IPS DF 6.9 (cell line): ENCODE measurements at regions not wholly inside any gene's neighbourhood (a gene's known extent, or its start where the extent isn't known, plus 50 kb on each side); places are given as distances from the start of the nearest gene placed in this dataset.

Source experiments
- DNase-seq: peaks from one replicate; pipeline ENCODE4 v3.0.0-alpha.2; 2013; ENCODE audit warnings: low read depth, low spot score
- H3K27ac ChIP-seq: one replicate; pipeline ENCODE4 v1.5.1; 2013; ENCODE audit warnings: low read length, control low read depth
- H3K27me3 ChIP-seq: 2 replicates; pipeline ENCODE4 v1.6.1; 2013; ENCODE audit warnings: mild to moderate bottlenecking, low read length; ENCODE audit not compliant: control insufficient read depth, insufficient read depth
- H3K36me3 ChIP-seq: 2 replicates; pipeline ENCODE4 v1.6.1; 2013; ENCODE audit warnings: low read length; ENCODE audit not compliant: control insufficient read depth, insufficient read depth
- H3K4me1 ChIP-seq: 2 replicates; pipeline ENCODE4 v1.6.1; 2013; ENCODE audit warnings: low read length; ENCODE audit not compliant: control insufficient read depth, insufficient read depth
- H3K4me3 ChIP-seq: 2 replicates; pipeline ENCODE4 v1.5.1; 2013; ENCODE audit warnings: mild to moderate bottlenecking, low read length
- H3K9me3 ChIP-seq: 2 replicates; pipeline ENCODE4 v1.6.1; 2013; ENCODE audit warnings: low read length, inconsistent platforms; ENCODE audit not compliant: control insufficient read depth, insufficient read depth
- WGBS: extraction: QIAGEN DNeasy Blood & Tissue Kit; methylation state at CpG from one replicate; pipeline ENCODE4 v1.1.7; 2013; ENCODE audit warnings: mixed read lengths, missing lambda C conversion rate; ENCODE audit not compliant: insufficient read length, insufficient coverage; 5-methylcytosine and 5-hydroxymethylcytosine counted together

DNA sequence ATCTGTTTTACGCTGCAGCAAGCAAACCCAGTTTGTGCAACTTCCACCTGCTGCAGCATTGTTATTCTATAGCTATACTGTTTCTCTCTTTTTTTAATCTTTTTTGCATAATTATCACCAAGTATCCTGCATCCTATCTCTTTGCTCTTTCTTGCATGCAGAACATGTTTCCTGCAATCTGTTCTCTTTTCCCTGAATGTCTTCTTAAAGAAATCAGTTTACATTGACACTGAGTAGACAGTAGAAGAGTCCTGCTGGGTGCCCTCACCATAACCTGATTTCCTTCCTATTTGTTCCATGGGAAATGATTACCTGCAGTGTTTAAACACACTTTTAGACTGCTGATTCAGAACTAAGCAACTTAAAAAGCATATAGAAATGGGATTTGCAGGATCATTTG is 964.7 kb downstream of the PCDH19 start:
- DNase-seq, result no peak
- Histone ChIP-seq H3K27me3 (no peaks in the 10 kb centered on the region), H3K4me3 (no peak overlapping the region), H3K9me3 (no peaks in the 10 kb centered on the region), H3K36me3 (no peaks in the 10 kb centered on the region), H3K4me1 (no peaks in the 10 kb centered on the region), H3K27ac (no peak overlapping the region)
- WGBS, result no CpG with 5 or more reads among the region's 1 CpG

DNA sequence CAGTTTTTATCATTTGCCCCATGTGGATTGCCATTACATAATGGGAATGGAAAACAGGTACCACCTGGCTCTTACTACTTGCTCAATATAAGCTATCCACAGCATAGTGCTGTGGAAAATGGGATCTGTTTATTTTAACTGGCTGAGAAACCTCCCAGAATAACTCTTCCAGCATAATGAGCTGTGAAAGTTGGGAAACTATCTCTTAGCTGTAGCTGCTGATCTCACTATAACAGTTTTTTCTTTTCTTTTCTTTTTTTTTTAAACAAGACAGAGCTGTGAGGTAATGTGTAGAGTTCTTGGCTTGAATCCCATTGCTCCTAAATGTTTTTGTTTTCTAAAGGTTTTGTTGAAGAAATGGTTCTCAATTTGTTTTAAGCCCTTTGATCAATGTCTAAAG is 988.3 kb downstream of the PCDH19 start:
- Histone ChIP-seq H3K9me3 (no peaks in the 10 kb centered on the region), H3K4me3 (no peak overlapping the region), H3K36me3 (no peaks in the 10 kb centered on the region), H3K4me1 (no peaks in the 10 kb centered on the region), H3K27me3 (no peaks in the 10 kb centered on the region), H3K27ac (no peak overlapping the region)
- no peak for DNase-seq

DNA sequence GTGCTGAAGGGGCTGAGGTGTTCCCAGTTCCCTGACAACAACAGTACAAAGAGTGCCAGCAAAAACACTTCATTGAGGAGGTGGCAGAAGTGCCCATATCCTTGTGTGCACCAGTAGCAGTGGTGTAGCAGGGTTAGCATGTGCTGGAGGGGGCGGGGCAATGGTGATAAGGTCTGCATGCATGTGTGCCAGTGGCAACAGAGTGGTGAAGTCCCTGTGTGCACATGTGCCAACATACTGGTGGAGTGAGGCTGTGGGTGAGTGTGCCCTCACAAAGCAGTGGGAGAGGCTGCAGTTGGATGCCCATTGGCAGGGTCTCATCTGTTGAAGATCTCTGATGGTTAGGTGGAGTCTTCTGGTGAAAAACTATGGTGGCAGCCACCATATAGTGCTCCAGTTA is 994.6 kb downstream of the PCDH19 start:
- Histone ChIP-seq H3K27me3 (no peaks in the 10 kb centered on the region), H3K9me3 (no peaks in the 10 kb centered on the region), H3K27ac (no peak overlapping the region), H3K4me3 (no peak overlapping the region), H3K36me3 (no peaks in the 10 kb centered on the region), H3K4me1 (no peaks in the 10 kb centered on the region)
- no peak for DNase-seq
- no CpG with 5 or more reads among the region's 1 CpG for WGBS

DNA sequence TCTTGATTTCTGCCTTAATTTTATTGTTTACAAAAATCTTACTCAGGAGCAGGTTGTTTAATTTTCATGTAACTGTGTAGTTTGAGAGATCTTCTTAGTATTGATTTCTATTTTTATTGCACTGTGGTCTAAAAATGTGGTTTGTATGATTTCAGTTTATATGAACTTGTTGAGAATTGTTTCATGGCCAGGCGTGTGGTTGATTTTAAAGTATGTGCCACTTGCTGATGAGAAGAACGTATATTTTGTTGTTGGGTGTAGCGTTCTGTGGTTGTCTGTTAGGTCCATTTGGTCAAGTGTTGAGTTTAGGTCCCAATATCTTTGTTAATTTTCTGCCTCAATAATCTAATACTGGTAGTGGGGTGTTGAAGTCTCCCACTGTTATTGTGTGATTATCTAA is 996.8 kb downstream of the PCDH19 start:
- WGBS, result no CpG with 5 or more reads among the region's 3 CpGs

DNA sequence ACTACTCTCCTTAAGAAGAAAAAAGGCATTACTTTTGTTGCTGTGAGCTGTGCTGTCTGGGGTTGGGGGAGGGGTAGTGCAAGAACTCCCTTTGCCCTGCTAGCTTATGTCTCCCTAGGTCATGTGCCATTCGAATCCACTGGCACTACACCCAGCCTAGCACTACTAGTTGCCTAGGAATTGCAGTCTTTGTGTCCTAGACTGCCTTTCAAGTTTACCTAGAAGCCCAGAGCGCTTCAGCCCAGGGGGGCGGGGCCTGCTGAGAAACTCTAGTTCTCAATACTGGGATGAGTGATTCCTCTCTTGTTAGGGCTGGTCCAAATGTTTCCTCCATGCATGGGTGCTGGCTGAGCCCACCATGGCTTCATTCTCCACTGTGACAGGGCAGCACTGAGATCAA is 1011.5 kb downstream of the PCDH19 start:
- Histone ChIP-seq H3K27me3 (no peaks in the 10 kb centered on the region), H3K9me3 (no peaks in the 10 kb centered on the region), H3K4me3 (no peak overlapping the region), H3K36me3 (no peaks in the 10 kb centered on the region), H3K27ac (no peak overlapping the region), H3K4me1 (no peaks in the 10 kb centered on the region)
- WGBS, result no CpG with 5 or more reads among the region's 3 CpGs
- DNase-seq, result no peak

More for the DNA sequence above, 996.8 kb downstream of the PCDH19 start:
- DNase-seq, result no peak
- H3K27ac ChIP-seq, result no peak overlapping the region
- H3K36me3 ChIP-seq, result no peaks in the 10 kb centered on the region
- no peaks in the 10 kb centered on the region for H3K9me3 ChIP-seq
- no peak overlapping the region for H3K4me3 ChIP-seq
- H3K27me3 ChIP-seq, result no peaks in the 10 kb centered on the region
- no peaks in the 10 kb centered on the region for H3K4me1 ChIP-seq

DNA sequence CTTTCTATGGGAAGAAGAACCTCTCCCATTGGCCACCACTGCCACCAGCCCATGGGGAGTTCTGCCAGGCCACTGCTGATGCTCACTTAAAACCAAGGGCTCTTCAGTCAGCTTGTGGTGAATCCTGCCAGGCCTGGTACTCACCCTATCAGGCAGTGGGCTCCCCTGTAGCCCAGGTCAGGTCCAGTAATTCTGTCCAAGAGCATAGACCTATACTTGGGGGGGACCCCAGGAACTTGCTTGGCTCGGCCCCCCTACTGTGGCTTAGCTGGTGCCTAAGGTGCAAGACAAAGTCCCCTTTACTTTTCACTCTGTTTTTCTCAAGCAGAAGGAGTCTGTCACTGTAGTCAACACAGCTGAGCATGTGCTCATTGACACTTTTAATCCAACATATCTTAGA is 1012.2 kb downstream of the PCDH19 start:
- H3K36me3 ChIP-seq, result no peaks in the 10 kb centered on the region
- no peak for DNase-seq
- no peaks in the 10 kb centered on the region for H3K27me3 ChIP-seq
- no peak overlapping the region for H3K4me3 ChIP-seq
- H3K4me1 ChIP-seq, result no peaks in the 10 kb centered on the region
- no peak overlapping the region for H3K27ac ChIP-seq
- no CpG with 5 or more reads among the region's 1 CpG for WGBS
- no peaks in the 10 kb centered on the region for H3K9me3 ChIP-seq

DNA sequence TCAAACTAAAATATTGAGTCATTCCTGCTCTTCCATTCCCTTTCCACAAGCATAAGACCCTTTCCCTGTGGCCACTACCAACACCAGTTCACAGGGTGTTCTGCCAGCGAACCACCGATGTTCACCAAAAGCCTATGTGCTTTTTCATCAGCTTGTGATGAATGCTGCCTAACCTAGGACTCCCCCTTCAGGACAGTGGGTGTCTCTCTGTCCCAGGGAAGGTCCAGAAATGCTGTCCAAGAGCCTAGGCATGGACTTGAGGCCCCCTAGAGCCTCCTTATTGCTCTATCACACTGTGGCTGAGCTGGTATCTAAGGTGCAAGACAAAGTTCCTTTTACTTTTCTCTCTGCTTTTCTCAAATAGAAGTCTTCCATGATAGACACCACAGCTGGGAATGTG is 1015.6 kb downstream of the PCDH19 start:
- H3K4me3 ChIP-seq, result no peak overlapping the region
- H3K9me3 ChIP-seq, result no peaks in the 10 kb centered on the region
- no peaks in the 10 kb centered on the region for H3K36me3 ChIP-seq
- WGBS, result no CpG with 5 or more reads among the region's 2 CpGs
- no peak for DNase-seq
- H3K27ac ChIP-seq, result no peak overlapping the region
- H3K27me3 ChIP-seq, result no peaks in the 10 kb centered on the region
- H3K4me1 ChIP-seq, result no peaks in the 10 kb centered on the region

DNA sequence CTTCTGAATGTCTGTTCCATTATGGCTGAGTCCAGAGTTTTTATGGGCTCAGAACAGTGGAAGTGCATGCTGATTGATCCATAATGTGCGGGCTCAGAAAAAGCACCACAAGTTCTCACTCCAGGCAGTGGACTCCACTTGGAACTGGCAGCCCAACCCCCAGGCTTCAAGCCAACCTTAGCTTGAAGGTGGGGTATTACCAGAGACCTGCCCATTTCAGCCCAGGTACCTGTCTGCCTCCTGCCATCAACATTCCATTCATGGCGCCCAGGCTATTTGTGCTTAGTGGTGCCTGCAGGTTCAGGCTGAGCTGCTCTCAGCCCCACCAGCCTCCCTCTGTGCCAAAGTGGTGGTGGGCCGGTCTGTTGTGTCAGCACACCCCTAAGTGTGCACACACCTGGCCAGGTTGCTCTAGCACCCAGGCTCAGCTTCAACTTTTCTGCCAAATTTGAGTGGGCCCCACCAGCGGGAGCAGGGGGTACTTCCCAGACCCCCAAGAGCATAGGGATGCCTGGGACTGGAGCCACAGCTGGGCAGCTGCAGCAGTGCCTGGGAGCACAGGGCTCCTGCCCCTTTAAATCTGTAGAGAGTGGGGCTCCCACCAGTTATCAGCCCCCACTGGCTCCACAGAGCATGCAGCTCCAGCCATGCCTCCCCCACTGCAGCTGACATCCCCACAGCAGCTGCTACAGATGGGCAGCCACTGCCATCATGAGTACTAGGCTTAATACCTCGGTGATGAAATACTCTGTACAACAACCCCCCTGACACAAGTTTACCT is 1025.3 kb downstream of the PCDH19 start:
- no peak overlapping the region for H3K4me3 ChIP-seq
- H3K36me3 ChIP-seq, result no peaks in the 10 kb centered on the region
- WGBS, result no CpG with 5 or more reads among the region's 5 CpGs
- H3K27me3 ChIP-seq, result no peaks in the 10 kb centered on the region
- DNase-seq, result no peak
- H3K4me1 ChIP-seq, result no peaks in the 10 kb centered on the region
- H3K27ac ChIP-seq, result no peak overlapping the region
- H3K9me3 ChIP-seq, result no peaks in the 10 kb centered on the region

DNA sequence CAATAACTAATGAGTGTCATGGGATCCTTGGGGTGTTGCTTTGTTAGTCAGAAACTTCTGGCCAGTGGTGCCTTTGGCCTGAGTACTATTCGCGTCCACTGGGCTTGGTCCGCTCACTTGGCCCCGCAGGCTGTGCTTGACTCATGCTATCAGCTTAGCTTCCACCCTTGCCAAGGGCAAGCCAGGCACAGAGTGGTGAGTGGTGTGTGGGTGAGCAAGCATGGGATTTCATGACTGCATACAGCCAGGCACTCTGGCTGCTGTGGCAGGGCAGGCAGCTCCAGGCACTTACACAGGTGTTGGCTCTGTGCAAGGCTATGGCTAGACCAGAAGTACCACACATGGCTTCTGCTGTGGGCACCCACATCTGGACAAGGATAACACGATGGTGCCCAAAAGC is 1026.3 kb downstream of the PCDH19 start:
- no CpG with 5 or more reads among the region's 5 CpGs for WGBS
- no peaks in the 10 kb centered on the region for H3K27me3 ChIP-seq
- H3K27ac ChIP-seq, result no peak overlapping the region
- H3K36me3 ChIP-seq, result no peaks in the 10 kb centered on the region
- no peak for DNase-seq
- no peaks in the 10 kb centered on the region for H3K9me3 ChIP-seq
- H3K4me1 ChIP-seq, result no peaks in the 10 kb centered on the region
- H3K4me3 ChIP-seq, result no peak overlapping the region

DNA sequence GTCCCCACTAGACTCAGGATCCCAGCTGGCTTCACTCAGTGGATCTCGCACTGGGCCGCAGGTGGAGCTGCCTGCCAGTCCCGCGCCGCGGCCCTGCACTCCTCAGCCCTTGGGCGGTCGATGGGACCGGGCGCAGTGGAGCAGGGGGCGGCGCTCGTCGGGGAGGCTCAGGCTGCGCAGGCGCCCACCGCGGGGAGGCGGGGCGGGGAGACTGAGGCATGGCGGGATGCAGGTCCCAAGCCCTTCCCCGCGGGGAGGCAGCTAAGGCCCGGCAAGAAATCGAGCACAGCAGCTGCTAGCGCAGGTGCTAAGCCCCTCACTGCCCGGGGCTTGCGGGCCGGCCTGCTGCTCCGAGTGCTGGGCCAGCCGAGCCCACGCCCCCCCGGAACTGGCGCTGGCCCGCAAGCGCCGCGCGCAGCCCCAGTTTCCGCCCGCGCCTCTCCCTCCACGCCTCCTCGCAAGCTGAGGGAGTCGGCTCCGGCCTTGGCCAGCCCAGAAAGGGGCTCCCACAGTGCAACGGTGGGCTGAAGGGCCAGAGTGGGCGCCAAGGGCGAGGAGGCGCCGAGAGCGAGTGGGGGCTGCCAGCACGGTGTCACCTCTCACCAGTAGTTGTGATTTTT is 1038.0 kb downstream of the PCDH19 start:
- Histone ChIP-seq H3K4me3 (no peak overlapping the region), H3K4me1 (no peaks in the 10 kb centered on the region), H3K27me3 (no peaks in the 10 kb centered on the region), H3K9me3 (no peaks in the 10 kb centered on the region), H3K27ac (no peak overlapping the region), H3K36me3 (no peaks in the 10 kb centered on the region)
- no CpG with 5 or more reads among the region's 53 CpGs for WGBS
- no peak for DNase-seq

DNA sequence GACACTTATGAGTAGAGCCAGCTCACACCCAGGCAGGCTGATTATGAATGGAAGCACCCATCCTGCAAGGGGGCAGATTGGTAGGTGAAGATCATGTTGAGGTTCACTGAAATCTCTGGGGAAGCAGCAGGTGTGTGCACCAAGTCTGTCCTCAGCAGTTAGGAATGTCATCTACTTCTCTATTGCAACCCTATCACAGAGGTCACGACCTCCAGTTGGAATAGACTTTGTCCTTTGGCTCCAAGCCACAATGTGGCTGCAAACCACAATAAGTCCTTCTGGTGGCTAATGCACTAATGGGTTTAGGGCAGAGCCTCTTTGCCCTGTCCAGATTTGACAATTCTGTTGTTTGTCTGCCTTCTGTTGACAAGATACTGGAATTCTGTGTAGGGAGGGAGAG is 1056.7 kb downstream of the PCDH19 start:
- WGBS, result no CpG with 5 or more reads among the region's 1 CpG
- no peaks in the 10 kb centered on the region for H3K9me3 ChIP-seq
- H3K36me3 ChIP-seq, result no peaks in the 10 kb centered on the region
- DNase-seq, result no peak
- no peak overlapping the region for H3K27ac ChIP-seq
- no peaks in the 10 kb centered on the region for H3K4me1 ChIP-seq
- H3K27me3 ChIP-seq, result no peaks in the 10 kb centered on the region
- no peak overlapping the region for H3K4me3 ChIP-seq
